C4-2B (cell line): ENCODE measurements at regions not wholly inside any gene's neighbourhood (a gene's known extent, or its start where the extent isn't known, plus 50 kb on each side); places are given as distances from the start of the nearest gene placed in this dataset.

Experiments
- H3K27ac ChIP-seq: fragments of 450-650 bp; 2 replicates; pipeline ENCODE4 v1.5.1; 2017
- ZFX ChIP-seq: fragments of 450-650 bp; IDR thresholded peaks from 2 replicates; pipeline ENCODE4 v1.6.1; 2017
- TF ChIP-seq, protein P1 (sequence below): fragments of 450-650 bp; conservative IDR thresholded peaks from 2 replicates; pipeline ENCODE4 v1.5.1; 2017; ENCODE audit warnings: mild to moderate bottlenecking

DNA sequence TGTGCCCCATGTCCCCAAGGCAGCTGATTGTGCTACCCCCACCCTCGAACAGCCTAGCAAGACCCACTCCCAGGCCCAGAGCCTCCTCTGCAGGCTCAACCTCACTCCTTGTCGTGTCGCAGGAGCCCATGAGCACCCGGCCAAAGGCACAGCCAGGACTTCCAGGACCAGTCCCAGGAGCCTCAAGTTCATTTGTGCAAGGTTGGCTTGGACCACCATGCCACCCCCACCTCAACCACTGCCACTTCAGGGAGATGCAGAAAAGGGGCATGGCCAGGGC lies 54.4 kb upstream of the KRTAP11-1 start:
- no peak for TF ChIP-seq ZFX
- TF ChIP-seq, protein P1, sequence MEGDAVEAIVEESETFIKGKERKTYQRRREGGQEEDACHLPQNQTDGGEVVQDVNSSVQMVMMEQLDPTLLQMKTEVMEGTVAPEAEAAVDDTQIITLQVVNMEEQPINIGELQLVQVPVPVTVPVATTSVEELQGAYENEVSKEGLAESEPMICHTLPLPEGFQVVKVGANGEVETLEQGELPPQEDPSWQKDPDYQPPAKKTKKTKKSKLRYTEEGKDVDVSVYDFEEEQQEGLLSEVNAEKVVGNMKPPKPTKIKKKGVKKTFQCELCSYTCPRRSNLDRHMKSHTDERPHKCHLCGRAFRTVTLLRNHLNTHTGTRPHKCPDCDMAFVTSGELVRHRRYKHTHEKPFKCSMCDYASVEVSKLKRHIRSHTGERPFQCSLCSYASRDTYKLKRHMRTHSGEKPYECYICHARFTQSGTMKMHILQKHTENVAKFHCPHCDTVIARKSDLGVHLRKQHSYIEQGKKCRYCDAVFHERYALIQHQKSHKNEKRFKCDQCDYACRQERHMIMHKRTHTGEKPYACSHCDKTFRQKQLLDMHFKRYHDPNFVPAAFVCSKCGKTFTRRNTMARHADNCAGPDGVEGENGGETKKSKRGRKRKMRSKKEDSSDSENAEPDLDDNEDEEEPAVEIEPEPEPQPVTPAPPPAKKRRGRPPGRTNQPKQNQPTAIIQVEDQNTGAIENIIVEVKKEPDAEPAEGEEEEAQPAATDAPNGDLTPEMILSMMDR, result no peak
- H3K27ac ChIP-seq, result no peak overlapping the region

- TF ChIP-seq ZFX, result no peak
- TF ChIP-seq, protein P1, result no peak
- H3K27ac ChIP-seq, result no peak overlapping the region
Measured at GRCh38 chr21:30935121-30935888, 53.9 kb upstream of the KRTAP11-1 start.

DNA sequence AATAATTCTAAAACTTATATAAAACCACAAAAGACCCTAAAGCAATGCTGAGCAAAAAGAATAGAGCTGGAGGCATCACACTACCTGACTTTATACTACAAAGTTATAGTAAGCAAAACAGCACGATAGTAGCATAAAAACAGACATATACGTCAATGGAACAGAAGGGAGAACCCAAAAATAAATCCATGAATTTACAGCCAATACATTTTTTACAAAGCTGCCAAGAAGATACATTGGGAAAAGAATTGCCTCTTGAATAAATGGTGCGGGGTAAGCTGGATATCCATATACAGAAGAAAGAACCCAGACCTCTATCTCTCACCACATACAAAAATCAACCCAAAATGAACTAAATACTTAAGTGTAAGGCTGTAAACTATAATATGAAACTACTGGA lies 51.3 kb upstream of the KRTAP11-1 start:
- no peak for TF ChIP-seq ZFX
- TF ChIP-seq, protein P1, result no peak
- H3K27ac ChIP-seq, result no peak overlapping the region
